ELF-1 (cell line): ENCODE measurements at regions not wholly inside any gene's neighbourhood (a gene's known extent, or its start where the extent isn't known, plus 50 kb on each side); places are given as distances from the start of the nearest gene placed in this dataset.

Experiments used
- DNase-seq: peaks from one replicate; pipeline ENCODE4 v3.0.0-alpha.2; 2016; ENCODE audit warnings: low read depth, low spot score

DNA sequence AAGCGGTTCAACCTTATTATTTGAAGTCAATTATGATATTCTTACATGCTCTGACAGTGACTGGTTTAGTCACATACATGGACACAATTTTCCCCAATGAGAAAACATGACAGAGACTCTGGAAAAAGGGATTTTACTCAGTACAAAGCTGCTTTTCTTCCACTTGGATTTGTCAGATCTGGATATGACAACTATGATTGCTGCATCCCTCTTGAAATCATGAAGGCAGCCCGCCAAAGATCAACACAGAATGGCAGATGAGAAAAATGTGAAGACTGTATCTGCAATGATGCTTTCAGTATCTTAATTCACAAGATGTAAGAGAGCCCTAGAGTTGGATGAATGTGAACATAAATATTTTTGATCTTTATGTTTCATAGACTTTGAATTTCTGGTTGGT is 439.6 kb downstream of the CDH8 start:
- no peak for DNase-seq

DNA sequence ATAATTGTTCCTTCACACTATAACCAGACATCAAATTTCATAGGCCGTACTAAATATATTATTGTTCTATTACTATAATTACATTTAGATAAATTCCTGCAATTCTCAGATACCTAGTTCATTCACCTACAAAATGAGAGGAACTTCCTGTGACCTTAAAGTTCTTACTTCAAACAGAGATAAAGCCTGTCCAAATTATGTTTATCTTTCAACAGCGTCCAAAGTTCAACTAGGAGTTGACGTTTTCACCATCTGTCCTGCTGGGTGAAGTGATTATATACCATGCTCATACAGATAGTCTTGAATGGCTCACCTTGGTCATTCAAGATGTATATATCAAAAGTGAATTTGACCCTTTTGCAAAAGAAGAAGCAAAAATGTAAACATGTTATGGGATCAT is 440.6 kb downstream of the CDH8 start:
- DNase-seq = no peak

DNA sequence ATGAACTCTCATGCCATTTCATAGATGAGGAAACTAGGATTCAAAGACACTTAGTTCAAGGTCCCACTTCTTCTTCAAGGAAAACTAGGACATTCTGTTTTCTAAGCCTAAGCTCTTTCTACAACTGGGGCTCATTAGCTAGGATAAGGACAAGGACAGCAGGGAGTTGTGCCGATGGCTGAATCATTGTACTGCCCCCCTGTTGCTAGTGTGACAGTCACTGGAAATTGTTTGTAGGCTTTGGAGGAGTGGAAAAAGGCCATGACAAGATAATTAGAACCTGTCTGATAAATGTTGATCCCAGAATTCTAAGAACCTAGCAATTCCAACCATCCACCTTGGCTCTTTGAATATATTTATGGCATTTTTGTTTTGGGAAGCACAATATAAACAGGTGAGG is 445.7 kb downstream of the CDH8 start:
- no peak for DNase-seq

DNA sequence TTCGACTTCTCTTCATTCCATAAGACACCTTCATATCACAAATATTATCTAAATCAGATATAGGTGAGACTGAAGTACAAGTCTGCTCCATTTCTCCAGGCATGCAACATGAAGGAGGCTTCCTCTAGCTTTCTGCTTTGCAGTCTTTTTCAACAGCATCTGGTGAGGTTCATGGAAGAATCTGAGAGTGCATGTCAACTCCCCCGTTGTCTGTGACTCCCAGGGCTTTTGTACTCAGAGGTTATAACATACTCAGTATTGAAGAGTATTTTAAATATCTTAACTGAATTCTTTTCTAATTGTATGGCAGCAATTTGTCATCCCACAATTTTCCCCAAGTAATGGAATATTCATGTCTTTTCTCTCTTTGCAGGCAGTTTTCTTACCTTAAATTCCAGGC is 448.7 kb downstream of the CDH8 start:
- no peak for DNase-seq

DNA sequence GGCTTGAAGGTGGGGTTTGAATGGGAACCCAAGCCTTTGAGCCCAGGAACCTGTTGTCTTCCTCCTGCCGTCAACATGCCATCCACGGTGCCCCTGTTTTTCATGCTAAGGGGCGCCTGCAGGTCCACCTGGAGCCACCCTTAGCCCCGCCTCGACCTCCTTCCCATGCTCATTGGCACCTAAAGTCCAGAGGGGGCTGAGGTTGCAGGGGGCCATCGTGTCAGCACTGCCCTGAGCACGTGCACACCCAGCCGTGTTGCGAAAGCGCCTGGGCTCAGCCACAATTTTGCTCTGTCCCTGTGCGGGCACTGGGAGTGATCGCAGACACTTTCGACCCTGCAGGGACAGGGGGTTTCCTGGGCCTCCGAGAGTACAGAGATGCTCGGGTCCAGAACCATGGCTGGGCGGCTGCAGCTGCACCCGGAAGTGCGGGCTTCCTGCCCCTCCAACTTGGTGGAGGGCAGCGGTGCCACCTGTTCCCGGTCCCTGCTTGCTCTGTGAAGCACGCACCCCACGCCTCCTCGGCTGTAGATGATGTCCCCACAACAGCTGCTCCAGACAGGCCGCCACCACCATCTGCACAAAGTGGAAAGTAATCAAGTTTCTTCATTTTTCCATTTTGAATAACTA is 454.7 kb downstream of the CDH8 start:
- DNase-seq = no peak

DNA sequence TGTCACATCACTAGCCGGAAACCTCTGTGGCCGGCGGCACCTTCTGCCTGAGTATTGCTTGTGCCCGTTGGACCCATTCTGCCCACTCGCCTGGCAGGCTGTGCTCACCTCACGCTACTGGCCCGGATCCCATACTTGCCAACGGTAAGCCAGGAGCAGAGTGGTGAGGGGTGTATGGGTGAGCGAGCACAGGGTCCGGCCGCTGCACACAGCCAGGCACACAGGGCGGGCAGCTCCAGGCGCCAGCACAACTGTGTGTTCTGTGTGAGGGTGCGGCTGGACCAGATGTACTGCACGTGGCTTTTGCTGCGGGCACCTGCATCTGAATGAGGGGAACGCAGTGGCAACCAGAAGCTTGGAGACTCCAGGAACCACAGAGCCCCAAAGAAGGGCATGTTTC is 455.7 kb downstream of the CDH8 start:
- DNase-seq = no peak

DNA sequence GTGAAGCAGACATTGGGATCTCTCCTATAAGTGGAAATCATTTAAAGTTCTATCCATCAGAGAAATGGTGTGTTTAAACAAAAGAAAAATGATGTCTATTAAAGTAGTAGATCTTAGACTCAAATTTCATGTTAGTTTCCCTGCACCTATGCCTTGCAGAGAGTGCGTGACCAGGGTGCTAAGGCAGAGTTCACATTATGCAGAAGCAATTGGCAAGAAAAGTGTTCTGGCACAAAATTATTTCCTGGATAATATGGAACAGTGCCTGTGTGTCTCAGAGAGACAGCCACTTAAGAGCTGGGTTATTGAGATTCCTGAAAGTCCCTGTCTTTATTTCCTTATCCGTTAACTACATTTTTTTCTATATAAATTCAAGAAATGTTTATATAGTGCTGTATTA is 457.0 kb downstream of the CDH8 start:
- no peak for DNase-seq

DNA sequence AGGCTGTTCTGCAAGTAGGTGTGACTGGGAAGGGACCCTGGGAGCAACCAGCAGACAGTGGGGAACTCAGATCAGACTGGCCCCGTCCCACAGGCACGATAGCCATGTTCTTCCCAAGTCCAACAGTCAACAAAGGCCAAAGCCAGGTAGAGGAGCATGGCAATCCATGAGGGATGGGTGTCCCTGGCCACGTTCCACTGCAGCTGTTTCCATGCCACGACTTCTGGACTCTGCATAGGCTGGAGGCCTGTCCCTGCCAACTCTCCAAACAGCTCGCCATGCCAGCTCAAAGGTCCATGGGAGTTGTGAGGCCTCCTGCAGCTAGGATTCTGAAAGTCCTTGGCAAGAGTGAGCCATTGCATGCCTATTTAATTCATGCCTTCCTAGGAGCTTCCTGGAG is 459.8 kb downstream of the CDH8 start:
- no peak for DNase-seq

DNA sequence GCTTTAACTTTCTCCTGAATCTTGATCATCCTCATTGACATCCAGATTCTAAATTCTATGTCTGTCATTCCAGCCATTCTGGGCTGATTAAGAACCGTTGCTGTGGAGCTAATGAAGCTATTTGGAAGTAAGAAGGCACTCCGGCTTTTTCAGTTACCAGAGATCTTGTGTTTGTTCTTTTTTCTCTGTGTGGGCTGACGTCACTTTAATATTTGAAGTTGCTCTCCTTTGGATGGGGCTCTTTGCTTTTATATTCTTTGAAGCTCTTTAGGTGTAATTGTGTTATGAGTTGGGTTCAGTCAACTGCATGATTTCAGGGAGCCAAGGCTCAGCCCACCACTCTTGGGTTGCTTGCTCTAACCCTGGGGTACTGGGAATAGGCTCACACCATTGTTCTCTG is 460.6 kb downstream of the CDH8 start:
- no peak for DNase-seq

DNA sequence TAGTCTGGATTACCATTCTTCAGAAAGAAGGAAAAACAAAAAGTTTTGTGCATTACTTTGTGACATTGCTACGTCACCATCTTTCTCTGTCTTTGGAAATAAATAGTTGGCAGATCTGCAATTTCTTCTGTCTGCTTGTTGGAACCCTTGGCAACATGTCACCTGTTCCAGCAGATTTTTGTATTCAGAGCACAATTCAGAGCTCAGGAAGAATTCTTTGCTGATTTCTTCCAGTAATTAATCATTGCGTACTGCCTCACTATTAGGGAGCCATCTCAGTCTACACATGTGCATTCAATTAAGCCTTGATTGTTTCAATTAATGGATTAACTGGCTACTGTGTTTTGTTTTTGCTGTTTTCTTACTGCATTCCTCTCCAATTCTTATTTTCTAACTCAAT is 467.2 kb downstream of the CDH8 start:
- no peak for DNase-seq

DNA sequence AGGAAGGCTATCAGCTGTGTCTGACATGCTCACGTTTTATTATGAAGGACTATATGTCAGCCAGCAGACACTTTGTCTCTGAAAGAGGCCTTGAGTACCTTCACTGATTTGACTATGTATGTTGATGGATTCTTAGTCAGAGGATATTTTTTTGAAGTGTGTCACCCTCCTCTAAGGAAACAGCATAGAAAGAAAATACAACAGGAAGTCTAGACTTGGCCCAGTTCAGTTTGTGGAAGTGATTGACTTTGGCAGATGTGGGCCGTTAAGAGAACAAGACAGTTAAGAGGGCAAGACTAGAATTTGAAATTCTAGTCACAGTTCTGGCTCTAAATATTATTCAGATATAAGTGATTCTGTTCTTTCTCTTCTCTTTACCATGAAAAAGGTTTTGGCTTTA is 471.5 kb downstream of the CDH8 start:
- no peak for DNase-seq

DNA sequence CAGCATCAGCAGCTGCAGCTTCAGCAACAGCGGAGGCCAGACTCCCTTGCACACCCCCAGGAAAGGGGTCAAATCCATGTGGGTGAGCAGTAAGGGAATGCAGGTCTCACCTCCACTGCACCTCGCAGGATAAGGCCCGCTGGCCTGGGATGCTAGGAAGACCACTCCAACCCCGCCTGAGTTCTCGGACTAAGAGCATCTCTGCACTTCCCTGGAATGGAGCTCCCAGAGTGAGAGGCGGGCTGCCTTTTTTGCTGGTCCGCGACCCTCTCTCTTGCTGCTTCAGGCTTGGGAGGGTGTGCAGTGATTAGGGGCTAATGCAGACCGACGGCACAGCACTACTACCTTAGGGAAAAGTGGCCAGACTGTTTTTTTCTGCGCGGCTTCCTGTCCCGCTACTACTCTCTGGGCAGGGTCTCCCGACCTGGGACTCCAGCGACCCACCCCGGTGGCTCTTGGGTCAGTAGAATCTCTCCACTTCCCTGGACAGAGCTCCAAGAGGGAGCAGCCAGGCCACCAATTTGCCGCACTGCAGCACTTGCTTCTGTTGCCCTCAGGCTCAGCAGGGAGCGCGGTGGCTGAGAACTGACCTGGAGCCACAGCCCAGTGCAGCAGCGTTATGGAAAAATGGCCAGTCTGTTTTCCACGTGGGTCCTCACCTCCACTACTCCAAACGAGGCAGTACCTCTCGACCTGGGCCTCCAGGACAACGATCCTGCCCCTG is 480.4 kb downstream of the CDH8 start:
- no peak for DNase-seq

DNA sequence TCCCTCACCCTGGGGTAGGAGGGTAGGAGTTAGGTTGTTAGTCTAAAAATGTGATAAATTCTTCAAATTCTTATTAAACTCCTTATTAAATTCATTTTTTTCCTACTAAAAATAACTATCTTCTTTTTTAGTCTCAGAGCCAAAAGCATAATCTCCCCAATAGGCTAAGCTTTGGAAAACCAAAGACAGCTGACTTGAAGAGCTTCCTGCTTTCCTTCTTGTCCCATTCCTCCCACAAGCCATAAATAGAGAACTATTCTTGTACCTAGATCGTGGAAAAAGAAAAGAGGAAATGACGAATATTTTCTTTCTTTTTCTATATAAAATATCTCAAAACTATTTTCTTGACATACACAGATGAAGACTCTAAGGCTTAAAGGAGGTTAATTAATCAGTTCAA is 486.9 kb downstream of the CDH8 start:
- DNase-seq = no peak

DNA sequence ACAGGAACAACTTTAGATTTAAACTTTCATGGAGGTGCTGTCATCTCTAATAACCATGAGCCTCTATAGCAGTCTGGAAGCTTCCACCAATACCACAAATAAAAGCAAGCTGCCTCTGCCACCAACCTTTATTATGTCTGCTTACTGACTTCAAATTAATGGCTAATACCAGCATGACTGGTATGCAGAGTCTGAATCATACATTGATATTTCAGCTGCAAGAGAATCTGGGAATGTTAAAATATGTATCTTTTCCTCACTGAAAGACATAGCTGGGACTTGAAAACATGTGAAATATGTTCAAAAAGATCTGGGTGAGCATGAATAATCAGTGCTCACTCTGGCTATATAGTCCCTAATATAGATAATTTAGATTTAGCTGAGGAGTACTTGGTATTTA is 488.6 kb downstream of the CDH8 start:
- DNase-seq = no peak

DNA sequence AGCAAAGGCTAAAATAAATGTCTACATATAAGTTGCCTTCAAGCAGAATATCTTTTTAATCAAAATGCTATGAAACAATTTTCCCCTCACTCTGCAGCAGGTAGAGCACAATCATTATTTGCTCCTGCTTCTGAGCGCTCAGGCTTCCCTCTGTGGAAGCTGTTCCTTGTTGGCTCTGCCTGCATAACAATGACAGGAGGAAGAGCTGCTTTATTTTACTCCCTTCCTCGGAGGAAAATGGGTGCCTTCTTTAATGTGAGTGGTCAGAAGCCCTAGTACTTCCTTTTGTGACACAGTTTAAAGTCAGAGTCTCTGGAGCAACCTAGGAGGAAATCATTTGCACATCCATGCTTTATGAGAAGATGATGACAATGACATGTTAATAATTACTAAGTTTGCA is 492.1 kb downstream of the CDH8 start:
- no peak for DNase-seq

DNA sequence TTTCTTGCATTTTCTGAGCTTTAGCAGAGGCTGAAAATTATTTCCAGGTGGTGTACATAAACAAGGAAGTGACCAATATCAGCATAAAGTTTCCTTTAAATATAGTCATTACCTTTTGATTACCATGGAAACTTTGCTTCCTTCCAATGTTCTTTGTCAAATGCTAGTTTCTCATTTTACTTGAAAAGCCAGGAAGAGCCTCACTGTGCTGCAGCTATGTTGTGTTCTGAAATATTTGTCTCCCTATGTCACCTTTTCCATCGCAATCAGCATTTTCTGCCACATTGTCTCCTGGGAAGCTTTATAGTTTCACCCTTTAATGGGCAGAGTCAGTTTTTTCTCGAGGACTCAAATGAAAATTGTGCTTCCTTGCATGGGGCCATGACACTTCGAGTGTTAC is 496.0 kb downstream of the CDH8 start:
- DNase-seq = no peak

DNA sequence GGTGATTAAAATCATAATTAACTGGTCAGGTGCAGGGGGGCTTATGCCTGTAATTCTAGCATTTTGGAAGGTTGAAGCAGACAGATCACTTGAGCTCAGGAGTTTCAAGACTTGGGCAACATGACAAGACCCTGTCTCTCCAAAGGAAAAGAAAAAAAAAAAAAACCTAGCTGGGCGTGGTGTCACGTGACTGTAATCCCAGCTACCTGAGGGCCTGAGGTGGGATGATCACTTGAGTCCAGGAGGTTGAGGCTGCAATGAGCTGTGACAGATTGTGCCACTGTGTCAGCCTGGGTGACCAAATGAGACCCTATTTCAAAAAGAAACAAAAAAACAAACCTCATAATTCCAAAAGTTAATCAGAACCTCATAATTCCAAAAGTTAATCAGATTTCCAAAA is 505.5 kb downstream of the CDH8 start:
- no peak for DNase-seq

DNA sequence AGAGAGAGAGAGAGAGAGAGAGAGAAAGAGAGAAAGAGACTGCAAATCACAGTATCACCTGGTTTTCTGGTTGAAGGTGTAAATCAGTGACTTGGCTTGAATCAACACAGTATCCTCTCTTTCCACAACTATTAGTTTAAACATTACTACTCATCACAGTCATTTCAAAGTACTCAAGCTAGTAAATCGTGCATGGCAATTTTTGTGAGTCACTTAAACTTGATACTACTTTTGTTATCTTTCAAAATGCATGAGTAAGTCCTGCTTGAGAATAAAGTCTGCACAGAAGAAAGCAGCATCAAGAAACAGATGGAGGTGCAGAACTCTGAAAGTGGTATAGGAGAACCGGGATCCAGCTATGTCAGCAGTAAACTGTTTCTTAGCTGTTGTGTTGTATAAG is 535.4 kb downstream of the CDH8 start:
- DNase-seq = no peak

DNA sequence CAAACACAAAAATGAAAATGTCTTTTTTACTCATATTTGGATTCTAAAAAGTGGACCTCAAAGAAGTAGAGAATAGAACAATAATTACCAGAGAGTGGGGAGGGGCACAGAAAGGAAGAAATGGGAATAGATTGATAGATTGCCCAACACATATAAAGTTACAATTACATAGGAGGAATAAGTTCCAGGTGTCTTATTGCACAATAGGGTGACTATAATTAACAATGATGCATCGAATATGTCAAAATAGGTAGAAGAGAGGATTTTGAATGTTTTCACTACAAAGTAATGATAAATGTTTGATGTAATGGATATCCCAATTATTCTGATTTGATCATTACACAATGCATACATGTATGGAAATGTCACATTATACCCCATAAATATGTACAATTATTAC is 556.0 kb downstream of the CDH8 start:
- no peak for DNase-seq

DNA sequence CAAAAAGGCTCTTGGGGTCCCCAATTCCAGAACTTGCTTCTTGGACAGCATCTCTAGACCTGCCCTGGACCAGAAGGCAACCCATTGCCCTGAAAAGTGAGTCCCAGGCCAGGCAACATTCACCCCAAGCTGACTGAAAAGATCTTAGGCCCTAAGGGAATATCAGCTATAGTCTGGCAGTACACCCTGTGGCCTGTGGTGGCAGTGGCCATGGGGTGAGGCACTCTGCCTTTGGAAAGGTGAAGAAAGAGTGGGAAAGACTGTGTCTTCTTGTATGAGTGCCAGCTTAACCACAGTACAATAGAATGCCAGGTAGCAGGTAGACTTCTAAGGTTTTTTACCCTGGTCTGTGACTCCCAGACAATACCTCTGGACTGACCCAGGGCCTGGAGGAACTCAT is 564.5 kb downstream of the CDH8 start:
- DNase-seq = no peak

DNA sequence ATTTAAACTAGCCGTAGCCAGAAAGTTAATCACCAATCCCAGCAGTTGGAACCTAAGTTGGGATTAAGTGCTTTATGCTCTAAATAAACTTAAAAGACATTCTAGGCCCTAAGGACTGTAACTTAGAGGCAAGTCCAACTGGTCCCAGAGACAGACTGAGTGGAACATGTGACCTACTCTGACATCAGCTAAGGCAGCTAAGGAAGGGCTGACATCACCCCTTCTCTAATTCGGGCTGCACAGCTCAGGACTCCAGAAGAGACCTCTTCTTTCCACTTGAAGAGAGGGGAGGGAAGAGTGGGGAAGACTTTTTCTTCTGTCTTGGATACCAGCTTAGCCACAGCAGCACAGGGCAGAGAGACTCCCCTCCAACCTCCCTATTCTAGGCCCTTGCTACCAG is 565.2 kb downstream of the CDH8 start:
- DNase-seq = no peak

DNA sequence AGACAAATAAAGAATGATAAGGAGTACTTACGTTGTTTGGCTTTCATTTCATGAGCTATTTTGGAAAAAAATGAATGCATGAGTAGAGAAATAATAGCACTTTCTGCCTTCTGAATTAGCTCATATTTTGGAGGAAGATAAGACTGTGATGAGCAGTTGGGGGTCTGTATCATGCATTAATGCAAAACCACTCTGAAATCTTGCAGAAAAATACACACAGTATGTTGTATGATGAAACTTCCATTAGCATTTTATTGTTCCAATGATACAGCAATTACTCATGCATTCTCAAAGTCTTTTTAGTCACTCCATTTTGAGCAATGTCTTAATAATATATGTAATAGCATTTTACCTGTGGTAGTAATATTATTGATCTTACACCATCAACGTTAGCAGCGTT is 571.0 kb downstream of the CDH8 start:
- no peak for DNase-seq

DNA sequence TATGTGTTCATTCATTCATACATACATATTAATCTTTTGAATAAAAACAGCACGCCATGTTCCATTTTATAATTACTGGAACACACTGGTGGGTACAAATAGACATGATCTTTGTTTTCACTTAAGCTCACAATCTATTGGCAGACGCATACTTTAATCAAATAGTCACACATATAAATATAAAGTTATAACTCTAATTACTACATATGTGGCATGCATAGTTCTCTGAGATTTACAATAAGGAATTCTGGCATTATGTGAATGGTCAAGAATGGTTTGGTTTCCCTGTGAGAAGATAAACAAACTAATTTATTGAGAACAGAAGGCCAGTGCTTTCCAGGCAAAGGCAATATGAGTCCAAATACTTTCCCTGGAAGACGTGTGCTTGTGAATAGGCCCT is 576.2 kb downstream of the CDH8 start:
- DNase-seq = no peak

DNA sequence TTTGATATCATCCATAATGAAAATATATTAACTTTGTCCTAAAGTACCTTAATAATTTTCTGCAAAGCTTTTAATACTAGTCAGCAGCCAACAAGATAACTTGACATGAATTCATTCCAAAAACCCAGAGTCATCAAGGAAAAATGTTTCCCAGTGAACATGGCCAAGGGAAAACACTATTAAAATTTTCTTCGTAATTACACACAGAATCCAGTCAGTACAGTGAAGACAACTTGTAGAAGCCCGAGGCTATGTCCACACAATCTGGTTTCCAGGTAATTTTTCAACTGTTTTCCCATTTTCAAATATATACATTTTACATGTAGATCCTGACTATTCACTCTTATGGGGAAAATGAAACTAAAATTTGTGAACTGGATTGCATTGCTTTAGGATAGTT is 600.9 kb downstream of the CDH8 start:
- DNase-seq = no peak
